Hypothalamus (tissue), 51 donors: ENCODE measurements at regions not wholly inside any gene's neighbourhood (a gene's known extent, or its start where the extent isn't known, plus 50 kb on each side); places are given as distances from the start of the nearest gene placed in this dataset.
A peak's percentile ranks its signal among the peaks of the same experiment; 100 is the strongest.

ENCODE experiments used
- DNase-seq, 51 donors: peaks; one replicate each; lab custom pipeline; 2025; lab: John Stamatoyannopoulos, UW

- no peak for DNase-seq
These were observed 146.3 kb upstream of the RMST start for GRCh38 chr12:97316321-97316720.

- DNase-seq = no peak
These were observed 141.0 kb upstream of the RMST start for GRCh38 chr12:97321621-97322020.

- no peak for DNase-seq
These were observed 140.2 kb upstream of the RMST start for GRCh38 chr12:97322388-97322787.

GRCh38 chr12:97323154-97323553, 139.4 kb upstream of the RMST start:
- DNase-seq = no peak

GRCh38 chr12:97324471-97324870, 138.1 kb upstream of the RMST start:
- no peak for DNase-seq

- no peak for DNase-seq
These were observed 127.5 kb upstream of the RMST start for GRCh38 chr12:97335115-97335514.

GRCh38 chr12:97336900-97337751, 125.5 kb upstream of the RMST start:
- no peak for DNase-seq

- DNase-seq = no peak
These were observed 120.5 kb upstream of the RMST start for GRCh38 chr12:97342130-97342529.

- no peak for DNase-seq
These were observed 114.6 kb upstream of the RMST start for GRCh38 chr12:97347956-97348355.

- no peak for DNase-seq
These were observed 104.2 kb upstream of the RMST start for GRCh38 chr12:97358361-97358760.

- no peak for DNase-seq
These were observed 103.4 kb upstream of the RMST start for GRCh38 chr12:97359021-97359690.

- DNase-seq = no peak
These were observed 98.9 kb upstream of the RMST start for GRCh38 chr12:97363693-97364092.

- peak in 2 of 51 donors; percentile 0 to 1 for DNase-seq
These were observed 94.0 kb upstream of the RMST start for GRCh38 chr12:97368462-97369163.

GRCh38 chr12:97375310-97375709, 87.3 kb upstream of the RMST start:
- no peak for DNase-seq

GRCh38 chr12:97380440-97380839, 82.2 kb upstream of the RMST start:
- peak in 3 of 51 donors; percentile 1 to 5 (median 2) for DNase-seq

GRCh38 chr12:97385121-97385520, 77.5 kb upstream of the RMST start:
- DNase-seq = no peak

GRCh38 chr12:97386133-97386581, 76.4 kb upstream of the RMST start:
- peak in 34 of 51 donors; percentile 1 to 70 (median 22) for DNase-seq

GRCh38 chr12:97387844-97388243, 74.8 kb upstream of the RMST start:
- DNase-seq = no peak

- DNase-seq = no peak
These were observed 67.9 kb upstream of the RMST start for GRCh38 chr12:97394657-97395056.

- no peak for DNase-seq
These were observed 65.6 kb upstream of the RMST start for GRCh38 chr12:97397008-97397407.

- no peak for DNase-seq
These were observed 63.9 kb upstream of the RMST start for GRCh38 chr12:97398704-97399103.
